K562 (cell line): ENCODE measurements at regions not wholly inside any gene's neighbourhood (a gene's known extent, or its start where the extent isn't known, plus 50 kb on each side); places are given as distances from the start of the nearest gene placed in this dataset.

Source experiments
- ATAC-seq: fragments of 200-7000 bp; cut with Tn5 transposase; 3 replicates; pipeline ENCODE4 v1.9.1; 2020; ENCODE audit warnings: moderate library complexity
- BruUV-seq: library from RNA; stranded (reverse); fragments of 400-500 nt; replicated peaks from 2 replicates; lab custom pipeline; 2021; lab: Mats Ljungman, UMichigan
- CTCF ChIA-PET: fragments of 300-600 bp; formaldehyde crosslinking; extraction: SDS; loops from one replicate; lab custom pipeline; 2021; ENCODE audit warnings: low intra/inter-chr PET ratio; lab: Yijun Ruan, JAX
- POLR2A ChIA-PET: fragments of 300-600, 350-650 bp; sonication (Branson Sonifier 250); formaldehyde crosslinking; extraction: SDS; loops from one replicate; lab custom pipeline; 2021; ENCODE audit warnings: antibody characterized with exemption, inconsistent platforms; lab: Yijun Ruan, JAX
- DNase-seq, 4 experiments: peaks; one replicate each; pipeline versions ENCODE4 v3.0.0 to v3.0.0-alpha.2; 2011 to 2018; ENCODE audit warnings: low spot score in 3 of 4, mixed read lengths in 3 of 4; ENCODE audit errors: extremely low read depth in 1 of 4
- FAIRE-seq: peaks from 2 replicates; lab custom pipeline; 2011; peaks lifted over from hg19 to GRCh38; lab: Jason Lieb, UNC
- H2AFZ ChIP-seq: 2 replicates; pipeline ENCODE4 v1.6.0; 2011; ENCODE audit warnings: low read depth, low read length, control low read depth, inconsistent platforms
- H3K27ac ChIP-seq: fragments of 200-600 bp; 3 replicates; pipeline ENCODE4 v1.8.0; 2011; ENCODE audit warnings: low read depth, mild to moderate bottlenecking, control low read depth, inconsistent platforms, low read length, moderate library complexity, mixed read lengths; ENCODE audit errors: extremely low read depth
- H3K27me3 ChIP-seq, 2 experiments: fragments of 300-600 bp in 1 of 2; 2 replicates in 1 of 2; 3 replicates in 1 of 2; pipeline versions ENCODE4 v1.6.0 to v1.8.0; 2011; ENCODE audit warnings: inconsistent platforms in 2 of 2, low read length in 2 of 2, mild to moderate bottlenecking in 1 of 2, mixed read lengths in 1 of 2, moderate library complexity in 1 of 2; ENCODE audit not compliant: control insufficient read depth in 2 of 2, insufficient read depth in 2 of 2
- H3K36me3 ChIP-seq: fragments of 300-600 bp; 3 replicates; pipeline ENCODE4 v1.8.0; 2011; ENCODE audit warnings: mild to moderate bottlenecking, low read length, inconsistent platforms; ENCODE audit not compliant: control insufficient read depth, insufficient read depth
- H3K4me1 ChIP-seq, 2 experiments: fragments of 200-600 bp in 1 of 2; replicated peaks in 1 of 2; 2 replicates in 1 of 2; 3 replicates in 1 of 2; pipeline versions ENCODE4 v1.5.1 to v1.8.0; 2011; ENCODE audit warnings: inconsistent platforms in 2 of 2, low read length in 2 of 2, mild to moderate bottlenecking in 1 of 2, mixed read lengths in 1 of 2, moderate library complexity in 1 of 2; ENCODE audit not compliant: control insufficient read depth in 2 of 2, insufficient read depth in 2 of 2
- H3K4me2 ChIP-seq: 2 replicates; pipeline ENCODE4 v1.6.1; 2011; ENCODE audit warnings: low read length, control low read depth, inconsistent platforms, mixed read lengths; ENCODE audit not compliant: insufficient read depth
- H3K4me3 ChIP-seq: fragments of 200-600 bp; sonication (generic), shearing (Covaris generic); 2 replicates; pipeline ENCODE4 v1.5.1; 2016; ENCODE audit warnings: control low read depth, inconsistent platforms
- H3K79me2 ChIP-seq: fragments of 200-600 bp; 3 replicates; pipeline ENCODE4 v1.8.0; 2011; ENCODE audit warnings: low read length, inconsistent platforms; ENCODE audit not compliant: control insufficient read depth, insufficient read depth
- H3K9ac ChIP-seq, 2 experiments: 2 replicates each; pipeline versions ENCODE4 v1.6.0 to v1.6.1; 2011; ENCODE audit warnings: low read depth in 2 of 2, low read length in 2 of 2, control low read depth in 1 of 2, inconsistent platforms in 1 of 2, mild to moderate bottlenecking in 1 of 2, mixed read lengths in 1 of 2; ENCODE audit not compliant: insufficient read depth in 1 of 2
- H3K9me1 ChIP-seq: one replicate; pipeline ENCODE4 v1.6.0; 2011; ENCODE audit warnings: inconsistent platforms, mild to moderate bottlenecking, low read length, moderate library complexity; ENCODE audit not compliant: control insufficient read depth, insufficient read depth
- H3K9me3 ChIP-seq: replicated peaks from 2 replicates; pipeline ENCODE4 v1.5.1; 2011; ENCODE audit warnings: low read depth, low read length, inconsistent platforms; ENCODE audit not compliant: control insufficient read depth, insufficient read depth
- H4K20me1 ChIP-seq: replicated peaks from 2 replicates; pipeline ENCODE4 v1.6.1; 2011; ENCODE audit warnings: low read length, inconsistent platforms, mixed read lengths; ENCODE audit not compliant: control insufficient read depth, insufficient read depth
- ETS1 ChIP-seq: conservative IDR thresholded peaks from 2 replicates; pipeline ENCODE4 v1.6.1; 2011; ENCODE audit warnings: low read depth, mild to moderate bottlenecking, low read length; ENCODE audit not compliant: control insufficient read depth
- IRF2 ChIP-seq: sonication (generic); formaldehyde crosslinking; IDR thresholded peaks from 2 replicates; pipeline ENCODE4 v1.8.1; 2022; ENCODE audit warnings: mild to moderate bottlenecking, missing genetic modification reagents
- MAFG ChIP-seq: fragments of 450-650 bp; conservative IDR thresholded peaks from 2 replicates; pipeline ENCODE4 v1.6.1; 2016; ENCODE audit warnings: missing genetic modification characterization, missing compliant biosample characterization
- NFE2L1 ChIP-seq: fragments of 450-650 bp; IDR thresholded peaks from 2 replicates; pipeline ENCODE4 v1.6.1; 2016; ENCODE audit warnings: missing genetic modification characterization, low read depth, mild to moderate bottlenecking, missing compliant biosample characterization, moderate library complexity, borderline replicate concordance
- RBM34 ChIP-seq: fragments of 200-400 bp; formaldehyde crosslinking; IDR thresholded peaks from 2 replicates; pipeline ENCODE4 v1.6.1; 2018; ENCODE audit warnings: low read length, borderline replicate concordance; ENCODE audit not compliant: insufficient read depth
- U2AF1 ChIP-seq: fragments of 200-400 bp; formaldehyde crosslinking; optimal IDR thresholded peaks from 2 replicates; pipeline ENCODE3; 2017; ENCODE audit warnings: mild to moderate bottlenecking, low read depth, low read length, moderate library complexity
- ZFP91 ChIP-seq: sonication (generic); formaldehyde crosslinking; IDR thresholded peaks from 2 replicates; pipeline ENCODE4 v1.8.0; 2022; ENCODE audit warnings: mild to moderate bottlenecking, missing genetic modification reagents
- ZNF146 ChIP-seq: IDR thresholded peaks from one replicate; pipeline ENCODE4 v1.6.1; 2018; ENCODE audit warnings: missing compliant biosample characterization; ENCODE audit not compliant: unreplicated experiment
- ZNF668 ChIP-seq: fragments of 250-450 bp; sonication (Bioruptor Pico); IDR thresholded peaks from 2 replicates; pipeline ENCODE4 v1.8.0; 2022; ENCODE audit warnings: mild to moderate bottlenecking, inconsistent platforms
- WGBS: fragments of 100-300 bp; shearing (Covaris generic); methylation state at CpG from one replicate; pipeline ENCODE4 v1.1.6; 2016; ENCODE audit warnings: low coverage, mixed read lengths; ENCODE audit not compliant: insufficient coverage; ENCODE audit errors: missing lambda C conversion rate; 5-methylcytosine and 5-hydroxymethylcytosine counted together
- in situ Hi-C: fragments of 300-500 bp; cut with MboI; formaldehyde crosslinking; loops from 4 replicates; pipeline ENCODE4 v1.15.0; 2018; ENCODE audit warnings: inconsistent platforms, mixed read lengths
- intact Hi-C: fragments of 100-400 bp; cut with micrococcal nuclease; formaldehyde crosslinking; loops from 2 replicates; pipeline ENCODE4 v1.14.2; 2022
- TF ChIP-seq, protein P1 (sequence below), 3 experiments: fragments of 200-800 bp in 1 of 3; sonication (Bioruptor generic) in 1 of 3; sonication (generic) in 1 of 3; formaldehyde crosslinking in 1 of 3; IDR thresholded peaks; 2 replicates each; pipeline versions ENCODE4 v1.6.1 to v1.8.0; 2016 to 2022; ENCODE audit warnings: mild to moderate bottlenecking in 2 of 3, missing compliant biosample characterization in 2 of 3, missing genetic modification characterization in 2 of 3, missing genetic modification reagents in 1 of 3

- Histone ChIP-seq H3K36me3 (no peaks in the 10 kb centered on the region), H3K4me3 (no peak overlapping the region), H3K4me2 (no peak overlapping the region), H3K27me3 (no peaks in the 10 kb centered on the region; a peak in 1 of 5 replicates), H3K9me3 (no peaks in the 10 kb centered on the region), H3K4me1 (peaks cover 0 to 16% of the 10 kb centered on the region in 2 experiments; a peak in 3 of 5 replicates), H2AFZ (no peak overlapping the region), H3K79me2 (no peaks in the 10 kb centered on the region), H3K9ac (no peak overlapping the region), H3K27ac (no peak overlapping the region), H3K9me1 (no peaks in the 10 kb centered on the region), H4K20me1 (no peaks in the 10 kb centered on the region)
- BruUV-seq: no TSS peak
- in situ Hi-C loops (no loop called here), intact Hi-C loops (no loop called here)
- no peak for ATAC-seq
- ChIA-PET CTCF (no interaction called here), POLR2A (no interaction called here)
- DNase-seq: no peak
- WGBS: 4% methylated on average over 3 of the region's 3 CpGs
- no peak for TF ChIP-seq ZNF668 (CRISPR knock-in tag)
- TF ChIP-seq, protein P1, sequence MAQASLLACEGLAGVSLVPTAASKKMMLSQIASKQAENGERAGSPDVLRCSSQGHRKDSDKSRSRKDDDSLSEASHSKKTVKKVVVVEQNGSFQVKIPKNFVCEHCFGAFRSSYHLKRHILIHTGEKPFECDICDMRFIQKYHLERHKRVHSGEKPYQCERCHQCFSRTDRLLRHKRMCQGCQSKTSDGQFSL (CRISPR knock-in tag; IDR thresholded peaks at IDR 0.05): no peak
- TF ChIP-seq, protein P1 (tag; IDR thresholded peaks at IDR 0.05): no peak
- TF ChIP-seq ZFP91: no peak
- TF ChIP-seq MAFG (tag): no peak
- no peak for TF ChIP-seq NFE2L1
- TF ChIP-seq IRF2 (CRISPR knock-in tag): no peak
- no peak for TF ChIP-seq ZNF146
- no peak for TF ChIP-seq ETS1
- TF ChIP-seq RBM34: no peak
- TF ChIP-seq U2AF1: no peak
- FAIRE-seq: no peak
Observed at GRCh38 chr1:87437663-87438295, 109.1 kb downstream of the LMO4 start.
